Brain microvascular endothelial cell (primary cell): ENCODE measurements at regions not wholly inside any gene's neighbourhood (a gene's known extent, or its start where the extent isn't known, plus 50 kb on each side); places are given as distances from the start of the nearest gene placed in this dataset.
"Not testable (repeated sequence)": the region's sequence is repeated elsewhere in the genome, so short reads cannot be mapped to it uniquely, and the experiment has no call there.

Source experiments
- DNase-seq: peaks from one replicate; pipeline ENCODE4 v3.0.0-alpha.2; 2020
- H3K27ac ChIP-seq: fragments of 250-450 bp; sonication (Bioruptor Pico); 2 replicates; pipeline ENCODE4 v1.5.1; 2020; ENCODE audit warnings: mild to moderate bottlenecking, moderate library complexity
- H3K27me3 ChIP-seq: fragments of 250-450 bp; sonication (Bioruptor Pico); replicated peaks from 2 replicates; pipeline ENCODE4 v1.5.1; 2020; ENCODE audit warnings: mild to moderate bottlenecking
- H3K36me3 ChIP-seq: fragments of 250-450 bp; sonication (Bioruptor Pico); replicated peaks from 2 replicates; pipeline ENCODE4 v1.5.1; 2020; ENCODE audit warnings: mild to moderate bottlenecking
- H3K4me3 ChIP-seq: 2 replicates; pipeline ENCODE4 v1.5.1; 2011; ENCODE audit warnings: low read depth, mild to moderate bottlenecking, control low read depth, low read length, moderate library complexity
- in situ Hi-C: cut with HindIII; loops from 2 replicates; pipeline ENCODE4 v1.10.0; 2017; ENCODE audit warnings: low sequenced_read_pairs, low pct_ligation_motif_present
- TF ChIP-seq, protein P1 (sequence below): IDR thresholded peaks from 2 replicates; pipeline ENCODE4 v1.5.1; 2011; ENCODE audit warnings: low read depth, mild to moderate bottlenecking, moderate library complexity, low read length, control low read depth, inconsistent platforms; ENCODE audit errors: missing control alignments

DNA sequence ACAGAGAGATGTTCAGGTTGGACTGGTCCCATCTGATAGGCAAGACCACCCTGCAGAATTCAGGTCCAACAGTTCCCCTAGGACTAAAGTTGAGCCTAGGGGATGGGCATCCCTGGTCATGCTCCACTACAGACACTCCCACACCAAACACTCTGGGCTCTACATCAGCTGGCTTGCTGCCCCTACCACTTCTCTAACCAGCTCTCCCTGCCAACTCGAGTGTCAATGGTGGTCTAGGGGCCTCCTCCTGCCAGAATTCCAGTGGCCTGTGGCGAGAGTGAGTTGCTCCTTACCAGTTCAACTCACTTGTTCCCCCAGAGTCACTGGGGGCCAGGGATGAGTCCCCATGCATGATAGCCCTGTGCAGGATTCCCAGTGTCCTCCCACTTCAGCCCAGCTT, 316.2 kb upstream of the PPP2R3A start:
- in situ Hi-C loops = no loop called here
- TF ChIP-seq, protein P1, sequence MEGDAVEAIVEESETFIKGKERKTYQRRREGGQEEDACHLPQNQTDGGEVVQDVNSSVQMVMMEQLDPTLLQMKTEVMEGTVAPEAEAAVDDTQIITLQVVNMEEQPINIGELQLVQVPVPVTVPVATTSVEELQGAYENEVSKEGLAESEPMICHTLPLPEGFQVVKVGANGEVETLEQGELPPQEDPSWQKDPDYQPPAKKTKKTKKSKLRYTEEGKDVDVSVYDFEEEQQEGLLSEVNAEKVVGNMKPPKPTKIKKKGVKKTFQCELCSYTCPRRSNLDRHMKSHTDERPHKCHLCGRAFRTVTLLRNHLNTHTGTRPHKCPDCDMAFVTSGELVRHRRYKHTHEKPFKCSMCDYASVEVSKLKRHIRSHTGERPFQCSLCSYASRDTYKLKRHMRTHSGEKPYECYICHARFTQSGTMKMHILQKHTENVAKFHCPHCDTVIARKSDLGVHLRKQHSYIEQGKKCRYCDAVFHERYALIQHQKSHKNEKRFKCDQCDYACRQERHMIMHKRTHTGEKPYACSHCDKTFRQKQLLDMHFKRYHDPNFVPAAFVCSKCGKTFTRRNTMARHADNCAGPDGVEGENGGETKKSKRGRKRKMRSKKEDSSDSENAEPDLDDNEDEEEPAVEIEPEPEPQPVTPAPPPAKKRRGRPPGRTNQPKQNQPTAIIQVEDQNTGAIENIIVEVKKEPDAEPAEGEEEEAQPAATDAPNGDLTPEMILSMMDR = no peak
- Histone ChIP-seq H3K36me3 (no peaks in the 10 kb centered on the region), H3K27ac (no peak overlapping the region), H3K27me3 (no peaks in the 10 kb centered on the region), H3K4me3 (no peak overlapping the region)
- no peak for DNase-seq

DNA sequence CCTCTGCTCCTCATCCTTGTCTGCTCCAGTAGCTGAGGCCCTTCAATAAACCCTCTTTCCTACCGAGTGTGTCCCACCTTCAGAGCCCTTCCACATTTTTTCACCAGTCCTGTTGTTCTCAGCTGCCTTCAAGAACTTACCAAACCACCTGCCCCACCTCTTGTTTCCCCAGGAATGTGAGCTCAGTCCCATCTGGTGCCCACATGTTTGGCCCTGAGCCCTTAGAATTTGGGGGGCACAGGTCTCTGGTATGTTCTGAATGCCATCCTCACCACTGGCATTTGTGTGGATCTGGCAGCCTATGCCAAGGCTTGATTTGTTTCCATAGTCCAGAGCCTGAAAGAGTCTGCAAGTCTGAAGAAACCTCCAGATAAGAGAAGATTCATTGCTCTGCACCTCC, 315.2 kb upstream of the PPP2R3A start:
- in situ Hi-C loops = no loop called here

DNA sequence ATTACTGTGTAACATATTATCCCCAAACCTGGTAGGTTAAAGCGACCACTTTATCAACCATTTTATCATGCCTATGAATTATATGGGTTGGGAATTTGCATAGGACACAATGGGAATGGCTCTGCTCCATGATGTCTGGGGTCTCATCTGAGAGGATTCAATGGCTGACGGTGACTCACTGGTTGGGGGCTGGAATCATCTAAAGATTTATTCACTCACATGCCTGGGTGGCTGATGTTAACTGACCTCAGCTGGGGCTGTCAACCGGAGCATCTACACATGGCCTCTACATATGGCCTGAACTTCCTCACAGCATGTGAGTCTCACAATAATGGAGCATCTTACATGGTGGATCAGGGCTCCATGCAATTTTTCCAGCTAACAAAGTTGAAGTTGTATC, 313.1 kb upstream of the PPP2R3A start:
- Histone ChIP-seq H3K27ac (no peak overlapping the region), H3K4me3 (no peak overlapping the region), H3K36me3 (no peaks in the 10 kb centered on the region), H3K27me3 (no peaks in the 10 kb centered on the region)
- in situ Hi-C loops = no loop called here
- DNase-seq = no peak
- TF ChIP-seq, protein P1 = no peak

More for the DNA sequence above, 315.2 kb upstream of the PPP2R3A start:
- Histone ChIP-seq H3K27me3 (no peaks in the 10 kb centered on the region), H3K36me3 (no peaks in the 10 kb centered on the region), H3K4me3 (no peak overlapping the region), H3K27ac (no peak overlapping the region)
- DNase-seq = no peak
- TF ChIP-seq, protein P1 = no peak

DNA sequence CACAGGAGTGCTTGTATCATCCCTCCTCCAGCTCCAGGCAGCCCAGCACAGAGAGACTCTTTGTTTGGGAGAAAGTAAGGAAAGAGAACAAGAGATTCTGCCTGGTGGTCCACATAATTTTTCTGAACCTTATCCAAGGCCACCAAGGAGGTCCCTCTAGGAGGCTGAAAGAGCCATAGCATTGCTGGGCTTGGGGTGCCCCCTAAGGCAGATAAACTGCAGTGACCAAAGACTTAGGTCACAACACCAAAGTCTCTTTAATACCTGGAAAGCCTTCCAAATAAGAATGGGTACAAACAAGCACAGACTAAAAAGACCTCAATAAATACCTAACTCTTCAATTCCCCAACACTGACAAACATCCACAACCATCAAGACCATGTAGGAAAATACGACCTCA, 310.2 kb upstream of the PPP2R3A start:
- no peak for DNase-seq
- TF ChIP-seq, protein P1 = no peak
- Histone ChIP-seq H3K27ac (no peak overlapping the region), H3K36me3 (no peaks in the 10 kb centered on the region), H3K27me3 (no peaks in the 10 kb centered on the region), H3K4me3 (no peak overlapping the region)
- in situ Hi-C loops = no loop called here

DNA sequence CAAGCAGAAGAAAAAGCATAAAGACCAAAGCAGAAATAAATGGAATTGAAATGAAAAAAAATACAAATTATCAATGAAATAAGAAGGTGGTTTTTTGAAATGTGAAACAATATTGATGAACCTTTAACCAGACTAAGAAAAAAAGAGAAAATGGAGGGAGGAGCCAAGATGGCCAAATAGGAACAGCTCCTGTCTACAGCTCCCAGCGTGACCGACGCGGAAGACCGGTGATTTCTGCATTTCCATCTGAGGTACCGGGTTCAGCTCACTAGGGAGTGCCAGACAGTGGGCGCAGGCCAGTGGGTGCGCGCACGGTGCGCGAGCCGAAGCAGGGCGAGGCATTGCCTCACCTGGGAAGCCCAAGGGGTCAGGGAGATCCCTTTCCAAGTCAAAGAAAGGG, 307.1 kb upstream of the PPP2R3A start:
- DNase-seq, H3K36me3 ChIP-seq, H3K27ac ChIP-seq, in situ Hi-C loops, H3K4me3 ChIP-seq, H3K27me3 ChIP-seq: not testable (repeated sequence)

DNA sequence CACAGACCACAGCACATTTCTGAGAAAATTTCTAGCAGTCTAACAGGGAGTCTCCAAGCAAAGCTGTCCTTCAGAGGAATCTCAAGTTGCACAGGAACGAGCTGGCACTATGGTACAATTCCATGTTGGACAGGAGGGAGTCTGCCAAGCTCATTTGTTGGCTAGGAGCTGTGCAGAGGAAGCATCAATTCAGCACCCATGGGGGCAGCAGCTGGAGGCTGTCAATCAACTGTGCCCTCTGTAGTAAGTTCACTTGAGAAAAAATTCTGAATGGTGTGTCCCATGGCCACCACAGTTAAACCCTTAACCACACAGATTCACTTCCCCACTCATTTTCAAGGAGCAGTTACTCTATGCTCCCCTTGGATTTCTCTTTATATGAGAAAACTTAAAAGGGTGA, 298.5 kb upstream of the PPP2R3A start:
- in situ Hi-C loops = no loop called here
- DNase-seq = no peak
- Histone ChIP-seq H3K27ac (no peak overlapping the region), H3K27me3 (no peaks in the 10 kb centered on the region), H3K36me3 (no peaks in the 10 kb centered on the region), H3K4me3 (no peak overlapping the region)
- TF ChIP-seq, protein P1 = no peak
